Lung microvascular endothelial cell (primary cell): ENCODE measurements at regions not wholly inside any gene's neighbourhood (a gene's known extent, or its start where the extent isn't known, plus 50 kb on each side); places are given as distances from the start of the nearest gene placed in this dataset.

Source experiments
- DNase-seq, 2 donors: peaks; one replicate each; pipeline versions ENCODE4 v3.0.0 to v3.0.0-alpha.2; 2010; ENCODE audit warnings: low read depth in 2 of 2

DNA sequence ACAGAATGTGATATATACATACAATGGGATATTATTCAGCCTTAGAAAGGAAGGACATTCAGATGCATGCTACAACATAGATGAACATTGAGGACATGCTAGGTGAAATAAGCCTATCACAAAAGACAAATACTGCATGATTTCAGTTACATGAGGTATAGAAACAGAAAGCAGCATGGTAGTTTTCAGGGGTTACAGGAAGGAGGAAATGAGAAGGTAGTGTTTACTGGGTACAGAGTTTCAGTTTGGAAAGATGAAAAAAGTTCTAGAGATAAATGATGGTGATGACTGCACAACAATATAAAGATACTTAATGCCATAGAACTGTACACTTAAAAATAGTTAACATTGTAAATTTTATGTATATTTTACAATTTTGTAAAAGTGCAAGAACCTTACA is 266.7 kb upstream of the C11orf87 start:
- no peak for DNase-seq

GRCh38 chr11:109165035-109165434 is 257.0 kb upstream of the C11orf87 start:
- no peak for DNase-seq

- no peak for DNase-seq
These were observed 255.5 kb upstream of the C11orf87 start for GRCh38 chr11:109166441-109166840.

GRCh38 chr11:109173504-109173903 is 248.5 kb upstream of the C11orf87 start:
- DNase-seq = no peak

DNA sequence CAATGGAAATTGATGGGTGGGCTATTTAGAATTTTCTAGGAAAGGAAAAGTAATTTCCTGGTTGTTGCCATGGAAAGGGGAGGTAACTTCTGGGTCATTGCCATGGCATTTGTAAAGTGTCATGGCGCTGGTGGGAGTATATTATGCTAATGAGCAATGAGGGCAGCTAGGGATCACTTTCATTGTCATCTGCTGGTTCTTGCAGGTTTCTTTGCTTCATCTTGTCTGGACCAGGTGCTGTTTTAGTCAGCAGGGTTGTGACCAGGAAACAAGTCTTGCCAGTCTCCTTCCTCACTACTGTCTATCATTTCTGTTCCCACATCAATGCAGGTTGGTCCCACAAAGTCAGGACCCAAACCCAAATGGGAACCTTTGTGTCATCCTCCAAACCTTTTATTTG is 237.6 kb upstream of the C11orf87 start:
- DNase-seq = no peak

DNA sequence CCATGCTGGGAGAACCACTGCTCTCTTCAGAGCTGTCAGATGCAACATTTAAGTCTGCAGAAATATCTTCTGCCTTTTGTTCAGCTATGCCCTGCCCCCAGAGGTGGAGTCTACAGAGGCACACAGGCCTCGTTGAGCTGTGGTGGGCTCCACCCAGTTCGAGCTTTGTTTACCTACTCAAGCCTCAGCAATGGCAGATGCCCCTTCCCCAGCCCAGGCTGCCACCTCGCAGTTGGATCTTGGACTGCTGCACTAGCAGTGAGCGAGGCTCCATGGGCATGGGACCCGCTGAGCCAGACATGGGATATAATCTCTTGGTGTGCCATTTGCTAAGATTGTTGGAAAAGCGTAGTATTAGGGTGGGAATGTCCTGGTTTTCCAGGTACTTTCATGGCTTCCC is 229.1 kb upstream of the C11orf87 start:
- DNase-seq = no peak

DNA sequence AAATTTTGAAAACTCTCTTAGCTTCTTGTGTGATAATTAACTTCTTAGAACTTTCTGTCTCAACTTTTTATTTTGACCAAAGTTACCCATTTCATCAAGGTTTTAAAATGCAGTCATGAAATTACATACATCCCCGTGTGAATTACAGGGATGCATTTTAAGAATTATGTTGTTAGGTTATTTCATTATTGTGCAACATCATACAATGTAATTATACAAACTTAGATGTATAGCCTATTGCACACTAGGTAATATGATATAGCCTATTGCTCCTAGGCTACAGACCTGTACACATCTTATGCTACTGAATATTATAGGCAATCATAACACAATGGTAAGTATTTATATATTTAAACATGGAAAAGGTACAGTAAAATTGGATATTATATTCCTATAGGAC is 228.1 kb upstream of the C11orf87 start:
- no peak for DNase-seq

DNA sequence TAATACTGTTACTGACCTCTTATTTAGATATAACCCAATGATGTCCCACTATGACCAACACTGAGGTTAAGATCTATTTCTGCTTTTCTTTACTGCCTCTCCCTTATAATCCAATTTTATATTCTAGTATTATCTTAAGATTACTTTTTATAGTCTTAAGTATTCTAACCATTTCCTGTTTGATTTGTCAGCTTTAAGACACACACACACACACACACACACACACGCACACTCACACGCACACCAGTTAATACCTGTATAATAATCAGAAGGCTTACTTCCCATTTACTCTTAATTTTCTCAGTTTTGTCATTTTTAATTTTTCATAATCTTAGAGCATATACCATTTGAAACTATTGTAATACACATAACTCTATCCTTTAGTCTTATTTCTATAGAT is 226.0 kb upstream of the C11orf87 start:
- peak in 1 of 2 donors; percentile 43 for DNase-seq

DNA sequence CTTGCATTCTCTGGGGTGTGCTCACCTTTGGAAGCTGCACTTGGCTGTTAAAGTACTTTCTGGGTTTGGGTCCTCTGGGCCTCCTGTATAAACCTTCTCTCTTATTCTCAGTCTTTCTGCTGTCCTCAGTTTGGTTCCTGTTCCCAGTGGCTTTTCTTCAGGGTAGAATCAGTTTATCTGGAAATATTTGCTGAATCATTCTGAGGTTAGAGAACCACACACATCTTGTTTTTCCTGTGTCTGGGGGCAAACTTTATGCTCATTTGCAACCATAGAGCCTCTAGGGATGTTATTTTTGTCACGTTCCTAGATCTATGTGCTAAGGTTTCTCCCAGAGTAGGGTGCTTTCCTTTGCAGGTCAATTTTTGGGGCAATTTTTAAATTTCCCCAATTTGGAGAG is 224.3 kb upstream of the C11orf87 start:
- DNase-seq = peak in 1 of 2 donors; percentile 4

- no peak for DNase-seq
These were observed 218.8 kb upstream of the C11orf87 start for GRCh38 chr11:109203176-109203575.

- no peak for DNase-seq
These were observed 216.7 kb upstream of the C11orf87 start for GRCh38 chr11:109205312-109205711.

DNA sequence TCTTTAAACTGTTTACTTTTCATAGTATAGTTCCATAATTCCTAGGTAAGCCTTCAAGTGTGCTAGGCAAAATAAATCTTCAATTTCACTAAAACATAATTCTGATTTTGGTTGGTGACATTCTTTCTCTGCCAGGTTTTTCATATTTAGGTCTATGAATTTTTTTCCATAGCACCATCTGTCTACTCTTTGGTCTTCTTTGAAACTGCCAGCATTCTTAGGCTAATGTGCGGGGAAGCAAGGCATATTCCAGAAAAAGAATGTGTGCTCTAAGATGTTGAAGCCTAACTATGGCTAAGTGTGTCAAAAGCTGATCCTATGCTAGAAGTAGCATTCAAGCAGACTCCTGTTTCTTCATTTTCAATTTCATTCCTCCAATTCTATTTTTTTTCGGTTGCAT is 213.9 kb upstream of the C11orf87 start:
- no peak for DNase-seq

DNA sequence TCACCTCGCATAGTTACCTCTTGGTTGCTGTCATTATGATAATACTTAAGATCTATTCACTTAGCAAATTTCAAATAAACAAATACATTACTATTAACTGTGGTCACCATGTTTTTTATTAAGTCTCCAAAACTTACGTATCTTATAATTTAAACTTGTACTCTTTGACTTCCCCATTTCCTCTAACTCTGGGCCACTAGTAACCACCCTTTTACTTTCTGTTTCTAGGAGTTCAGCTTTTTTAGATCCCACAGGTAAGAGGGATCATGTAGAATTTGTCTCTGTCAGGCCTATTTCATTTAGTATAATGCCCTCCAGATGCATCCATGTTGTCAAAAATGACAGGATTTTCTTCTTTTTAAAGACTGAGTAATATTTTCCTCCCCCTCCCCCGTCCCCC is 212.4 kb upstream of the C11orf87 start:
- DNase-seq = no peak

GRCh38 chr11:109221190-109221589 is 200.8 kb upstream of the C11orf87 start:
- no peak for DNase-seq

GRCh38 chr11:109222761-109223160 is 199.2 kb upstream of the C11orf87 start:
- no peak for DNase-seq

DNA sequence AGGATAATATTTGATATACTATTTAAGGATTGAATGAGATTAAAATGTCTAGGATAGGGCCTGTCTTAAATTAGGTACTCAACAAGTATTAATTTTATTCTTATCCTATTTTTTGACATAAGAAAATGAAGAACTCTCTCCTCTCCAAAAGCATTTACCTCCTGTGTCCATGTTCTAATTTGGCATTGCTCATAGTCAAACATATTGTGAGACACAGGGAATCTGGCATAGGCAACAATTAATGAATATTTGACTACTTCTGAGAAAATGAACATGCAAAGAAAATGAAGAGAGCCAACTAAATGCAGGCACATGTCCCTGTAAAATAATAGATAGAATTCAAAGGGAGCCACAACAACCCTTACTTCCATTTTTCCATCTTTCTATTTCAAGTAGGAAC is 198.5 kb upstream of the C11orf87 start:
- no peak for DNase-seq

- DNase-seq = no peak
These were observed 192.3 kb upstream of the C11orf87 start for GRCh38 chr11:109229682-109230081.

GRCh38 chr11:109236188-109236587 is 185.8 kb upstream of the C11orf87 start:
- DNase-seq = no peak

- DNase-seq = no peak
These were observed 185.3 kb upstream of the C11orf87 start for GRCh38 chr11:109236696-109237095.

GRCh38 chr11:109237636-109238035 is 184.4 kb upstream of the C11orf87 start:
- no peak for DNase-seq

DNA sequence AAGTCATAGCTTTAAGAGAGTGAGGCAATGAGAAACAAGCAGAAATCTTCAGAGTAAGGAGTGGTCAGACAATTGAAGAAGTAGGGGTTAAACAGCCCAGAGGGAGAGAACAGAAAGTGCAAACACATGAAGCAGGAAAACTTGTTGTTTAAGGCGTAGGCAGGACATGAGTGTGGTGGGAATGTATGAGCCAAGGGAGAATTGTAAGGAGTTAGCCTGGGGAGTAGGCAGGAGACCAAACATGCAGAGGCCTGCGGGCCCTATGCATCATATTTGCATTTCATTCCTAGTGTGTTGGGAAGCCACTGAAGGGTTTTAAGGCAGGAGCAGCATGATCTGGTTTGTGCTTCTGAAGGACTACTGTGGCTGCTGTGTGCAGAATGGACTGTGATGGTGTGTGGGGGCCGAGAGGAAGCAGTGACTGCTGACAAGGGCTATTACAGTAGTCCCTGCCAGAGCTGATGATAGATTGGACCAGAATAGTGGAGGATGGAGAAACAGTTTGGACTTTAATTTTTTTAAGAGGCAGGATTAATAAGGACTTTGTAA is 179.9 kb upstream of the C11orf87 start:
- DNase-seq = no peak

- peak in 1 of 2 donors; percentile 31 for DNase-seq
These were observed 174.9 kb upstream of the C11orf87 start for GRCh38 chr11:109247071-109247470.

- no peak for DNase-seq
These were observed 172.4 kb upstream of the C11orf87 start for GRCh38 chr11:109249597-109249996.

DNA sequence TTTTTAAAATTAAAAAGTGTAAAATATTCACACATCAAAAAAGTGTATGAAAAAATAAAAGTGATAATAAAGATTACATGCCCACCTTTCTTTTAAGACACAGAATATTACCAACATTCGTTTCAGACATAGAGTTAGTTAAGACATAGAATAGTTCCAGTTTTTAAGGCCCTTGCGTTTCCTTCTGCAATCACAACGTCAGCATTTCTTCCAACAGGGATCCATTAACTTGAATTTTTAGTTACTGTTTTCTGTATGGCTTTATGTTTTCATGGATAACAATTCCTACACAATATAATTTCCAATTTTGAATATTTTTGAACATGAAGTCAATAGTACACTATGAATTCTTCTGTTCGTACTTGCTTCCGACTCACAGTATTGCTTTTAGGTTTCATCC is 170.8 kb upstream of the C11orf87 start:
- DNase-seq = no peak
